ENCODE measurements at regions not wholly inside any gene's neighbourhood (a gene's known extent, or its start where the extent isn't known, plus 50 kb on each side); places are given as distances from the start of the nearest gene placed in this dataset.

DNA sequence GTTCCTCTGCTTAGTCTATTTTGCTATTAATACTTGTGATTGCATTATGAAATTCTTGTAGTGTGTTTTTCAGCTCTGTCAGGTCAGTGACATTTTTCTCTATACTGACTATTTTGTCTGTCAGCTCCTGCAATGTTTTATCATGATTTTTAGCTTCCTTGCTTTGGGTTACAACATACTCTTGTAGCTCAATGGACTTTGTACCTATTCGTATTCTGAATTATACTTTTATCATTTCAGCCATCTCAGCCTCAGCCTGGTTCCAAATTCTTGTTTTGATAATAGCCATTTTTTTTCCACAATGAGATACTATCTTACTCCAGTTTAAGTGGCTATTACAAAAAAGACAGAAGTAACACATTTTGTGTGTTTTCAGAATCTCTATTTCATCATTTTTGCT, 204.2 kb upstream of the ONECUT1 start:
- TF ChIP-seq, protein P1, sequence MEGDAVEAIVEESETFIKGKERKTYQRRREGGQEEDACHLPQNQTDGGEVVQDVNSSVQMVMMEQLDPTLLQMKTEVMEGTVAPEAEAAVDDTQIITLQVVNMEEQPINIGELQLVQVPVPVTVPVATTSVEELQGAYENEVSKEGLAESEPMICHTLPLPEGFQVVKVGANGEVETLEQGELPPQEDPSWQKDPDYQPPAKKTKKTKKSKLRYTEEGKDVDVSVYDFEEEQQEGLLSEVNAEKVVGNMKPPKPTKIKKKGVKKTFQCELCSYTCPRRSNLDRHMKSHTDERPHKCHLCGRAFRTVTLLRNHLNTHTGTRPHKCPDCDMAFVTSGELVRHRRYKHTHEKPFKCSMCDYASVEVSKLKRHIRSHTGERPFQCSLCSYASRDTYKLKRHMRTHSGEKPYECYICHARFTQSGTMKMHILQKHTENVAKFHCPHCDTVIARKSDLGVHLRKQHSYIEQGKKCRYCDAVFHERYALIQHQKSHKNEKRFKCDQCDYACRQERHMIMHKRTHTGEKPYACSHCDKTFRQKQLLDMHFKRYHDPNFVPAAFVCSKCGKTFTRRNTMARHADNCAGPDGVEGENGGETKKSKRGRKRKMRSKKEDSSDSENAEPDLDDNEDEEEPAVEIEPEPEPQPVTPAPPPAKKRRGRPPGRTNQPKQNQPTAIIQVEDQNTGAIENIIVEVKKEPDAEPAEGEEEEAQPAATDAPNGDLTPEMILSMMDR (IDR thresholded peaks at IDR 0.05; ENCODE audit: unreplicated experiment) = no peak
- no peak for DNase-seq
- no peaks in the 10 kb centered on the region for H3K4me1 Mint-ChIP-seq (ENCODE audit: low read depth, unreplicated experiment)
- peaks cover 2% of the 10 kb centered on the region for H3K9me3 Mint-ChIP-seq (ENCODE audit: low read depth, unreplicated experiment)
- no peak overlapping the region for H3K4me3 Mint-ChIP-seq (ENCODE audit: low read depth, unreplicated experiment)
- no TSS peak for BruUV-seq (replicated peaks)
- CTCF ChIA-PET = no interaction called here
- no peaks in the 10 kb centered on the region for H3K36me3 Mint-ChIP-seq (ENCODE audit: insufficient read depth, unreplicated experiment)
- no peaks in the 10 kb centered on the region for H3K27me3 Mint-ChIP-seq (ENCODE audit: unreplicated experiment)
- intact Hi-C loops (cut with micrococcal nuclease; ENCODE audit: unreplicated experiment) = no loop called here
- H3K27ac Mint-ChIP-seq (ENCODE audit: unreplicated experiment) = no peak overlapping the region

DNA sequence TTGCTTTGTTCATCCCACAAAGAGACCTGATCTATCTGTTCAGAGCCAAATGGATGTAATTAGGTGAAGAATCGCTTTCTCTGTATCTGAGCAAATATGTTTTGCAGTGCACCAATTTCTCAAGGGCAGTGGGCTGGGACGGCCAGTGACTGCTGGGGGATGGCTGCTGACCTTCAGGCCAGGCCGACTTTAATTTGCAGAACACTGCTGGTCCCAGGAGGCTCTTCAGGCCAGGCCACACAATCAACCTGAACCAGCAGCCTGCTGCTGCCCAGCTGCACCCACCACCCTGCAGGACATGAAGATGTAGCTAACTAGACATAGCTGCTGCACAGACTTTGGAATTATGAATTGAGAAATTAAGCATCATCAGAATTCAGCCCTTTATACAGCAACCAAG, 194.4 kb upstream of the ONECUT1 start:
- Mint-ChIP-seq H3K4me3 (ENCODE audit: low read depth, unreplicated experiment) (no peak overlapping the region), H3K4me1 (ENCODE audit: low read depth, unreplicated experiment) (no peaks in the 10 kb centered on the region), H3K36me3 (ENCODE audit: insufficient read depth, unreplicated experiment) (no peaks in the 10 kb centered on the region), H3K27ac (ENCODE audit: unreplicated experiment) (no peak overlapping the region), H3K27me3 (ENCODE audit: unreplicated experiment) (peaks cover 25% of the 10 kb centered on the region), H3K9me3 (ENCODE audit: low read depth, unreplicated experiment) (no peaks in the 10 kb centered on the region)
- DNase-seq = no peak
- TF ChIP-seq, protein P1 (IDR thresholded peaks at IDR 0.05; ENCODE audit: unreplicated experiment) = no peak
- CTCF ChIA-PET = no interaction called here
- intact Hi-C loops (cut with micrococcal nuclease; ENCODE audit: unreplicated experiment) = no loop called here
- no TSS peak for BruUV-seq (replicated peaks)

DNA sequence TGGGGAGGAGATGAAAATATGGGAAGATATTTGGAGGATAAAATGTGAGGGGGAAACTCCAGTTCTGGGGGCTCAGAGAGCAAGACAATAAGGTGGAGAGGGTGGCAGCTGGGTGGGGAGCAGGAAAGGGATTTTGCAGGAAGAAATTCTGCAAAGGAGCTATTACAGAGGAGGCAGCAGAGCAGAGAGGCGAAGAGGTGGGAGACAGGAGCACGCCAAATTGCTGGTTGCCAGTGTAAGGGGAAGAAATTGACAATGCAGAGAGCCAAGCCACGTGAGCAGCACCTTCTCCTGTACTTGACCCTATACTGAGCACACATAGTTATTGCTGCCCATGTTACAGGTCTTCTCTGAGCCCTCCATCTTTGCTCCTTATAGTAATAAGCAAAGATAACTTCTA, 190.3 kb upstream of the ONECUT1 start:
- no peak overlapping the region for H3K27ac Mint-ChIP-seq (ENCODE audit: unreplicated experiment)
- CTCF ChIA-PET = interaction anchor here (0.6 kb wide), 1 partner anchor 740 kb away, joined by 4 read pairs; no protein-coding TSS in a partner anchor
- no TSS peak for BruUV-seq (replicated peaks)
- H3K27me3 Mint-ChIP-seq (ENCODE audit: unreplicated experiment) = peaks cover 25% of the 10 kb centered on the region
- H3K9me3 Mint-ChIP-seq (ENCODE audit: low read depth, unreplicated experiment) = no peaks in the 10 kb centered on the region
- H3K36me3 Mint-ChIP-seq (ENCODE audit: insufficient read depth, unreplicated experiment) = no peaks in the 10 kb centered on the region
- no peaks in the 10 kb centered on the region for H3K4me1 Mint-ChIP-seq (ENCODE audit: low read depth, unreplicated experiment)
- no peak overlapping the region for H3K4me3 Mint-ChIP-seq (ENCODE audit: low read depth, unreplicated experiment)
- intact Hi-C loops (cut with micrococcal nuclease; ENCODE audit: unreplicated experiment) = no loop called here
- TF ChIP-seq, protein P1 (IDR thresholded peaks at IDR 0.05; ENCODE audit: unreplicated experiment) = no peak
- no peak for DNase-seq

DNA sequence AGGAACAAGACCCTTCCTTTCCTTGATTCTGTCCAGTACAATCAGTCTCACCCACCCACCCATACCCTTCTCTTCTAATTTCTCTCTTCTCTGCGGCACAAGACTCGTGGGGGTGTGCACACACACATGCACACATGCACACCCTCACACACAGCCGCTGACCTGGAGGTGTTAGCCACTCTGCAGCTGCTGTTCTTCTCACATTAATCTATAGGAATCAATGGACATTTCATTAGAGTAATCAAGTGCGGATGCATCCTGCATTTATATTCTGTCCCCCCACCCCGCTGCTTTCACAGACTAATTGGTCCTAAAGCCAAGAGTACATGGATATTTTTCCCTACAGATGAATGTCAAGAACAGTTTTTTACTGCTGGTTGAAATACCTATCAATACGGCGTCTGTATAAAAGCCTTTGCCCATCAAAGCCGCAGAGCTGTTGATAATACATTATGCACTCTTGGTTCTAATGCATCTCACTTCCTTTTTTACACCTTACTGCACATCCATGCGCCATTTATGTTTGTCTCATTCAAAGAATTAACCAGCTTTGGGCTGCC, 186.5 kb upstream of the ONECUT1 start:
- no peaks in the 10 kb centered on the region for H3K4me1 Mint-ChIP-seq (ENCODE audit: low read depth, unreplicated experiment)
- TF ChIP-seq, protein P1 (IDR thresholded peaks at IDR 0.05; ENCODE audit: unreplicated experiment) = no peak
- no TSS peak for BruUV-seq (replicated peaks)

More for the DNA sequence above, 186.5 kb upstream of the ONECUT1 start:
- intact Hi-C loops (cut with micrococcal nuclease; ENCODE audit: unreplicated experiment) = no loop called here
- H3K36me3 Mint-ChIP-seq (ENCODE audit: insufficient read depth, unreplicated experiment) = no peaks in the 10 kb centered on the region
- CTCF ChIA-PET = no interaction called here
- H3K27ac Mint-ChIP-seq (ENCODE audit: unreplicated experiment) = no peak overlapping the region
- DNase-seq = no peak
- no peaks in the 10 kb centered on the region for H3K9me3 Mint-ChIP-seq (ENCODE audit: low read depth, unreplicated experiment)
- H3K4me3 Mint-ChIP-seq (ENCODE audit: low read depth, unreplicated experiment) = no peak overlapping the region
- H3K27me3 Mint-ChIP-seq (ENCODE audit: unreplicated experiment) = peaks cover 20% of the 10 kb centered on the region
